H1 (cell line): ENCODE measurements at regions not wholly inside any gene's neighbourhood (a gene's known extent, or its start where the extent isn't known, plus 50 kb on each side); places are given as distances from the start of the nearest gene placed in this dataset.

Experiments used
- CTCF ChIA-PET: fragments of 300-600 bp; sonication (Branson Sonifier 250); formaldehyde crosslinking; loops from one replicate; lab custom pipeline; 2021; ENCODE audit not compliant: partially characterized antibody; lab: Charles Lee
- POLR2A ChIA-PET: fragments of 300-600 bp; sonication (Branson Sonifier 250); formaldehyde crosslinking; loops from one replicate; lab custom pipeline; 2021; ENCODE audit warnings: inconsistent platforms; ENCODE audit not compliant: partially characterized antibody; lab: Charles Lee
- DNase-seq, 2 experiments: peaks; one replicate each; pipeline versions ENCODE4 v3.0.0 to v3.0.0-alpha.2; 2010 to 2022; ENCODE audit warnings: low spot score in 2 of 2, low read depth in 1 of 2, mixed read lengths in 1 of 2
- FAIRE-seq: peaks from 2 replicates; lab custom pipeline; 2011; peaks lifted over from hg19 to GRCh38; lab: Jason Lieb, UNC
- H2AFZ ChIP-seq: 2 replicates; pipeline ENCODE4 v1.8.1; 2012; ENCODE audit warnings: low read length, inconsistent platforms
- H2AK5ac ChIP-seq: 2 replicates; pipeline ENCODE4 v1.6.1; 2013; ENCODE audit warnings: low read depth, low read length
- H2BK120ac ChIP-seq: replicated peaks from 2 replicates; pipeline ENCODE3; 2013; ENCODE audit warnings: low read depth, low read length, inconsistent platforms
- H2BK12ac ChIP-seq: 2 replicates; pipeline ENCODE4 v1.6.1; 2013; ENCODE audit warnings: low read depth, low read length
- H2BK15ac ChIP-seq: 2 replicates; pipeline ENCODE4 v1.6.1; 2013; ENCODE audit warnings: low read length
- H2BK20ac ChIP-seq: 2 replicates; pipeline ENCODE4 v1.6.1; 2013; ENCODE audit warnings: low read length
- H2BK5ac ChIP-seq: 2 replicates; pipeline ENCODE4 v1.6.1; 2013; ENCODE audit warnings: low read depth, low read length
- H3K14ac ChIP-seq: 2 replicates; pipeline ENCODE4 v1.6.1; 2013; ENCODE audit warnings: inconsistent platforms; ENCODE audit not compliant: insufficient read length
- H3K18ac ChIP-seq: 2 replicates; pipeline ENCODE4 v1.6.1; 2013; ENCODE audit warnings: low read length; ENCODE audit errors: extremely low read depth
- H3K23ac ChIP-seq: 2 replicates; pipeline ENCODE4 v1.6.1; 2013; ENCODE audit warnings: inconsistent platforms; ENCODE audit not compliant: insufficient read length
- H3K23me2 ChIP-seq: 2 replicates; pipeline ENCODE4 v1.6.1; 2013; ENCODE audit warnings: low read depth, low read length
- H3K27ac ChIP-seq: 2 replicates; pipeline ENCODE4 v1.6.1; 2011; ENCODE audit warnings: low read depth, low read length, inconsistent platforms
- H3K27me3 ChIP-seq, 4 experiments: replicated peaks in 1 of 4; 1 replicate in 1 of 4; 2 replicates in 3 of 4; pipeline versions ENCODE4 v1.6.1 to v1.8.1; 2011 to 2013; ENCODE audit warnings: low read length in 3 of 4, mild to moderate bottlenecking in 3 of 4, inconsistent platforms in 2 of 4, mixed read lengths in 2 of 4, moderate library complexity in 1 of 4; ENCODE audit not compliant: control insufficient read depth in 3 of 4, insufficient read depth in 3 of 4; ENCODE audit errors: extremely low read depth in 1 of 4
- H3K36me3 ChIP-seq, 4 experiments: 2 replicates each; pipeline versions ENCODE4 v1.6.1 to v1.8.1; 2011 to 2013; ENCODE audit warnings: mild to moderate bottlenecking in 4 of 4, low read length in 3 of 4, moderate library complexity in 2 of 4, control low read depth in 1 of 4, inconsistent platforms in 1 of 4; ENCODE audit not compliant: insufficient read depth in 4 of 4, control insufficient read depth in 2 of 4
- H3K4ac ChIP-seq: replicated peaks from 2 replicates; pipeline ENCODE3; 2013; ENCODE audit warnings: low read length, low read depth, mixed read lengths, inconsistent platforms; ENCODE audit not compliant: insufficient read length
- H3K4me1 ChIP-seq, 4 experiments: replicated peaks in 1 of 4; 1 replicate in 1 of 4; 2 replicates in 3 of 4; pipeline versions ENCODE4 v1.6.1 to v1.8.1; 2011 to 2013; ENCODE audit warnings: low read length in 3 of 4, inconsistent platforms in 2 of 4, mixed read lengths in 1 of 4; ENCODE audit not compliant: insufficient read depth in 4 of 4, control insufficient read depth in 3 of 4
- H3K4me2 ChIP-seq, 2 experiments: 2 replicates each; pipeline versions ENCODE4 v1.6.1 to v1.8.1; 2011 to 2013; ENCODE audit warnings: low read depth in 2 of 2, low read length in 2 of 2, control low read depth in 1 of 2, inconsistent platforms in 1 of 2, mild to moderate bottlenecking in 1 of 2; ENCODE audit not compliant: insufficient read depth in 1 of 2
- H3K4me3 ChIP-seq, 4 experiments: fragments of 200-600, 300-600 bp in 1 of 4; sonication (generic), shearing (Covaris generic), sonication (Bioruptor Twin) in 1 of 4; 2 replicates each; pipeline versions ENCODE4 v1.5.1 to v1.8.1; 2011 to 2016; ENCODE audit warnings: low read length in 4 of 4, low read depth in 3 of 4, control low read depth in 2 of 4, inconsistent platforms in 2 of 4, mild to moderate bottlenecking in 2 of 4, mixed read lengths in 1 of 4, moderate library complexity in 1 of 4; ENCODE audit not compliant: insufficient read depth in 2 of 4; ENCODE audit errors: extremely low read depth in 1 of 4
- H3K56ac ChIP-seq: replicated peaks from 2 replicates; pipeline ENCODE3; 2013; ENCODE audit warnings: low read depth, mild to moderate bottlenecking, mixed read lengths, low read length, inconsistent platforms; ENCODE audit not compliant: insufficient read length
- H3K79me1 ChIP-seq: 2 replicates; pipeline ENCODE4 v1.6.1; 2013; ENCODE audit warnings: low read depth, low read length, control low read depth
- H3K79me2 ChIP-seq, 2 experiments: 2 replicates each; pipeline versions ENCODE4 v1.6.1 to v1.8.1; 2012 to 2013; ENCODE audit warnings: low read length in 2 of 2, mild to moderate bottlenecking in 2 of 2, inconsistent platforms in 1 of 2; ENCODE audit not compliant: insufficient read depth in 2 of 2, control insufficient read depth in 1 of 2
- H3K9ac ChIP-seq, 4 experiments: replicated peaks in 1 of 4; 1 replicate in 1 of 4; 2 replicates in 3 of 4; pipeline versions ENCODE4 v1.6.1 to v1.8.1; 2011 to 2013; ENCODE audit warnings: low read depth in 3 of 4, low read length in 3 of 4, control low read depth in 2 of 4, mild to moderate bottlenecking in 2 of 4, moderate library complexity in 2 of 4, inconsistent platforms in 1 of 4; ENCODE audit errors: extremely low read depth in 1 of 4
- H3K9me3 ChIP-seq, 2 experiments: 2 replicates each; pipeline versions ENCODE4 v1.6.1 to v1.8.1; 2012 to 2013; ENCODE audit warnings: mild to moderate bottlenecking in 2 of 2, moderate library complexity in 2 of 2, control low read depth in 1 of 2, inconsistent platforms in 1 of 2, low read depth in 1 of 2, low read length in 1 of 2, mixed read lengths in 1 of 2; ENCODE audit not compliant: insufficient read depth in 2 of 2
- H4K20me1 ChIP-seq, 2 experiments: replicated peaks in 1 of 2; 2 replicates each; pipeline versions ENCODE3 to v1.8.1; 2011 to 2013; ENCODE audit warnings: inconsistent platforms in 2 of 2, low read length in 2 of 2, mild to moderate bottlenecking in 1 of 2; ENCODE audit not compliant: insufficient read depth in 2 of 2, control insufficient read depth in 1 of 2
- H4K5ac ChIP-seq: 2 replicates; pipeline ENCODE4 v1.6.1; 2013; ENCODE audit warnings: low read length, low read depth, mixed read lengths, inconsistent platforms; ENCODE audit not compliant: insufficient read length
- H4K8ac ChIP-seq: 2 replicates; pipeline ENCODE4 v1.8.0; 2013; ENCODE audit warnings: mild to moderate bottlenecking, moderate library complexity, low read length, inconsistent platforms; ENCODE audit not compliant: insufficient read depth; ENCODE audit errors: extremely low read depth
- H4K91ac ChIP-seq: replicated peaks from 2 replicates; pipeline ENCODE3; 2013; ENCODE audit warnings: low read length, mixed read lengths, inconsistent platforms; ENCODE audit not compliant: insufficient read length
- CBX5 ChIP-seq: fragments of 300-800, 300-1000 bp; sonication (generic); IDR thresholded peaks from 2 replicates; pipeline ENCODE4 v1.7.1; 2016; ENCODE audit warnings: antibody characterized with exemption, low read length, low read depth
- EGR1 ChIP-seq: IDR thresholded peaks from 2 replicates; pipeline ENCODE4 v1.6.1; 2011; ENCODE audit warnings: low read depth, low read length, borderline replicate concordance
- HDAC6 ChIP-seq: IDR thresholded peaks from one replicate; pipeline ENCODE4 v1.7.1; 2012; ENCODE audit warnings: low read depth, mild to moderate bottlenecking, inconsistent platforms, low read length, moderate library complexity
- JUN ChIP-seq: IDR thresholded peaks from 2 replicates; pipeline ENCODE4 v1.6.1; 2011; ENCODE audit warnings: low read depth, mild to moderate bottlenecking, improper control_type of control experiment, low read length
- JUND ChIP-seq: IDR thresholded peaks from 2 replicates; pipeline ENCODE4 v1.6.1; 2011; ENCODE audit warnings: mild to moderate bottlenecking, improper control_type of control experiment, low read length
- POLR2AphosphoS5 ChIP-seq: IDR thresholded peaks from 2 replicates; pipeline ENCODE4 v1.6.1; 2011; ENCODE audit warnings: low read depth, low read length
- WGBS, 2 experiments: shearing (Covaris generic) in 1 of 2; methylation state at CpG; one replicate each; pipeline versions ENCODE4 v1.1.6 to v1.1.7; 2013 to 2015; ENCODE audit warnings: low lambda C conversion rate in 2 of 2, mixed read lengths in 2 of 2, inconsistent platforms in 1 of 2, low coverage in 1 of 2, missing lambda C conversion rate in 1 of 2; ENCODE audit not compliant: insufficient replicate concordance in 2 of 2, insufficient coverage in 1 of 2, insufficient read length in 1 of 2; ENCODE audit errors: extremely low coverage in 1 of 2, missing lambda C conversion rate in 1 of 2; 5-methylcytosine and 5-hydroxymethylcytosine counted together

GRCh38 chr2:226295681-226296080 lies 503.9 kb downstream of the IRS1 start:
- Histone ChIP-seq H2BK5ac (no peak overlapping the region), H2AFZ (no peak overlapping the region), H3K36me3 (no peaks in the 10 kb centered on the region), H3K56ac (no peak overlapping the region), H2BK120ac (no peak overlapping the region), H3K9me3 (peaks cover 6 to 8% of the 10 kb centered on the region in 2 experiments; a peak in 2 of 4 replicates), H3K79me1 (no peaks in the 10 kb centered on the region), H3K4me3 (no peak overlapping the region), H3K4me2 (no peak overlapping the region), H3K4ac (no peak overlapping the region), H3K79me2 (no peaks in the 10 kb centered on the region), H2BK15ac (no peak overlapping the region), H3K27ac (no peak overlapping the region), H3K23me2 (no peaks in the 10 kb centered on the region), H3K14ac (no peak overlapping the region), H4K5ac (no peak overlapping the region), H2BK12ac (no peak overlapping the region), H3K18ac (no peak overlapping the region), H3K23ac (no peak overlapping the region), H3K9ac (no peak overlapping the region), H3K27me3 (no peaks in the 10 kb centered on the region), H2BK20ac (no peak overlapping the region), H4K20me1 (no peaks in the 10 kb centered on the region), H4K91ac (no peak overlapping the region), H2AK5ac (no peak overlapping the region), H4K8ac (no peak overlapping the region), H3K4me1 (no peaks in the 10 kb centered on the region)
- no peak for TF ChIP-seq CBX5
- no peak for TF ChIP-seq JUND
- TF ChIP-seq JUN = no peak
- no peak for TF ChIP-seq HDAC6
- TF ChIP-seq EGR1 = no peak
- TF ChIP-seq POLR2AphosphoS5 = no peak
- ChIA-PET CTCF (no interaction called here), POLR2A (no interaction called here)
- no peak for FAIRE-seq
- WGBS, 2 experiments = 98% methylated on average over 3 of the region's 3 CpGs; no CpG with 5 or more reads in 1 of the 2 experiments
- no peak for DNase-seq
